BE2C (cell line): ENCODE measurements at regions not wholly inside any gene's neighbourhood (a gene's known extent, or its start where the extent isn't known, plus 50 kb on each side); places are given as distances from the start of the nearest gene placed in this dataset.

ENCODE experiments used
- DNase-seq: peaks from one replicate; pipeline ENCODE4 v3.0.0-alpha.2; 2020
- H3K27me3 ChIP-seq: fragments of 250-450 bp; sonication (Bioruptor Pico); 2 replicates; pipeline ENCODE4 v1.5.1; 2020; ENCODE audit warnings: mild to moderate bottlenecking
- H3K36me3 ChIP-seq: fragments of 250-450 bp; sonication (Bioruptor Pico); 2 replicates; pipeline ENCODE4 v1.5.1; 2020; ENCODE audit warnings: mild to moderate bottlenecking
- H3K4me1 ChIP-seq: fragments of 250-450 bp; sonication (Bioruptor Pico); 2 replicates; pipeline ENCODE4 v1.5.1; 2020
- H3K4me3 ChIP-seq: 2 replicates; pipeline ENCODE4 v1.5.1; 2011; ENCODE audit warnings: low read depth, low read length
- H3K9me3 ChIP-seq: fragments of 250-450 bp; sonication (Bioruptor Pico); 2 replicates; pipeline ENCODE4 v1.5.1; 2020
- TF ChIP-seq, protein P1 (sequence below): IDR thresholded peaks from 2 replicates; pipeline ENCODE4 v1.5.1; 2012; ENCODE audit warnings: mild to moderate bottlenecking, low read depth, low read length

DNA sequence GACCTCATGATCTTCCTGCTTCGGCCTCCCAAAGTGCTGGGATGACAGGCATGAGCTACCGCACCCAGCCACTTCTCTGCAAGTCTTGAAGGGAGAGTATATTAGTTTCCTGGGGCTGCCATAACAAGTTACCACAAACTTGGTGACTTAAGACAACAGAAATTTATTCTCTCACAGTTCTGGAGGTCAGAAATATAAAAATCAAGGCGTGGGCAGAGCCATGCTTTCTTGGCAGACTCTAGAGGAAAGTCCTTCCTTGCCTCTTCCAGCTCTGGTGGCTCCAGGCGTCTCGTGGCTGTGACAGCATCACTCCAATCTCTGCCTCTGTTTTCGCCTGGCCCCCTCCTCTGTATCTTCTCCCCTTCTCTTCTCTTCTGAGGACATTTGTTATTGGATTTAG, 110.2 kb upstream of the NAV2 start:
- no peak for DNase-seq
- TF ChIP-seq, protein P1, sequence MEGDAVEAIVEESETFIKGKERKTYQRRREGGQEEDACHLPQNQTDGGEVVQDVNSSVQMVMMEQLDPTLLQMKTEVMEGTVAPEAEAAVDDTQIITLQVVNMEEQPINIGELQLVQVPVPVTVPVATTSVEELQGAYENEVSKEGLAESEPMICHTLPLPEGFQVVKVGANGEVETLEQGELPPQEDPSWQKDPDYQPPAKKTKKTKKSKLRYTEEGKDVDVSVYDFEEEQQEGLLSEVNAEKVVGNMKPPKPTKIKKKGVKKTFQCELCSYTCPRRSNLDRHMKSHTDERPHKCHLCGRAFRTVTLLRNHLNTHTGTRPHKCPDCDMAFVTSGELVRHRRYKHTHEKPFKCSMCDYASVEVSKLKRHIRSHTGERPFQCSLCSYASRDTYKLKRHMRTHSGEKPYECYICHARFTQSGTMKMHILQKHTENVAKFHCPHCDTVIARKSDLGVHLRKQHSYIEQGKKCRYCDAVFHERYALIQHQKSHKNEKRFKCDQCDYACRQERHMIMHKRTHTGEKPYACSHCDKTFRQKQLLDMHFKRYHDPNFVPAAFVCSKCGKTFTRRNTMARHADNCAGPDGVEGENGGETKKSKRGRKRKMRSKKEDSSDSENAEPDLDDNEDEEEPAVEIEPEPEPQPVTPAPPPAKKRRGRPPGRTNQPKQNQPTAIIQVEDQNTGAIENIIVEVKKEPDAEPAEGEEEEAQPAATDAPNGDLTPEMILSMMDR: no peak
- Histone ChIP-seq H3K9me3 (no peaks in the 10 kb centered on the region), H3K36me3 (no peaks in the 10 kb centered on the region), H3K4me1 (peaks cover 10% of the 10 kb centered on the region), H3K4me3 (no peak overlapping the region), H3K27me3 (no peaks in the 10 kb centered on the region)

DNA sequence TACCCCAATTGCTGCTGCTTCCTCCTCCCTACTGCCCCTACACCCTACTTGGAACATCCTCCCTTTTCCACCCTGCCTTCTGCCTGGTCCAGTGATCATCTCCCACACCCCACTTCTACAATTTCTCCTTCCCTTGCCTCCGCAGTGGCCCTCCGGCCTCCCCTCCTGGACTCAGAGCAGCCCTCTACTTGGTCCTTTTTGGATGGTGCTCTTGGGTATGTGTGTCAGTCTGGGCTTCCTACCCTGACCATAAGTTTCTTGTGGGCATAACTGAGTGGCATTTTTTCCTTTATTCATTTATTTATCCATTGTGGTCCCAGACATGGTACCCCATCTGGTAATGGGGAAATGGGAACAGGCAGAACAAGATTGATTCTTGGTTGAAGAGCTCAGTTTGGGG, 111.4 kb upstream of the NAV2 start:
- no peaks in the 10 kb centered on the region for H3K36me3 ChIP-seq
- no peaks in the 10 kb centered on the region for H3K9me3 ChIP-seq
- DNase-seq: no peak
- H3K4me1 ChIP-seq: peaks cover 12% of the 10 kb centered on the region
- TF ChIP-seq, protein P1: no peak
- H3K4me3 ChIP-seq: no peak overlapping the region
- H3K27me3 ChIP-seq: no peaks in the 10 kb centered on the region

GRCh38 chr11:19599681-19600080, 113.0 kb upstream of the NAV2 start:
- DNase-seq: no peak
- TF ChIP-seq, protein P1: no peak
- no peak overlapping the region for H3K4me3 ChIP-seq

GRCh38 chr11:19598876-19599486, 113.7 kb upstream of the NAV2 start:
- H3K27me3 ChIP-seq: no peaks in the 10 kb centered on the region
- H3K9me3 ChIP-seq: no peaks in the 10 kb centered on the region
- no peaks in the 10 kb centered on the region for H3K36me3 ChIP-seq
- TF ChIP-seq, protein P1: no peak
- no peak for DNase-seq
- H3K4me1 ChIP-seq: peaks cover 14% of the 10 kb centered on the region
- no peak overlapping the region for H3K4me3 ChIP-seq

More at GRCh38 chr11:19599681-19600080, 113.0 kb upstream of the NAV2 start:
- Histone ChIP-seq H3K27me3 (no peaks in the 10 kb centered on the region), H3K4me1 (peaks cover 14% of the 10 kb centered on the region), H3K36me3 (no peaks in the 10 kb centered on the region), H3K9me3 (no peaks in the 10 kb centered on the region)

DNA sequence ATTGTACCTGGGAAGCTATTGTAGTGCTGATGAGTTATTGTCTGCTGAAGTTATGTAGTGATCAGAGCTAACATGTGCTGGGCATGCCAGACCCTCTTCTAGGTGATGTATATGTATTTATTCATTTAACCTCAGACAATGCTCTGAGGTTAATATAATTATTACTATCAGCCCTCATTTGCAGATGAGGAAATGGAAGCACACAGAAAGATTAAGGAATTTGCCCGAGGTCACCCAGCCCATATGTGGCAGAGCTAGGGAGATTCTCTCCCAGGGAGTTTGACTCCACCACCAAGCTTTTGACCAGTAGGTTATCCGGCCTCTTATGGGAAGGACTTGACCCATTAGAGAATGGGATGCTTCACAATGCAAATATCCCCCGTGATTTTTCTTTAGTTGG, 114.2 kb upstream of the NAV2 start:
- no peak for DNase-seq
- Histone ChIP-seq H3K27me3 (no peaks in the 10 kb centered on the region), H3K36me3 (no peaks in the 10 kb centered on the region), H3K4me3 (no peak overlapping the region), H3K9me3 (no peaks in the 10 kb centered on the region), H3K4me1 (peaks cover 14% of the 10 kb centered on the region)
- TF ChIP-seq, protein P1: no peak

DNA sequence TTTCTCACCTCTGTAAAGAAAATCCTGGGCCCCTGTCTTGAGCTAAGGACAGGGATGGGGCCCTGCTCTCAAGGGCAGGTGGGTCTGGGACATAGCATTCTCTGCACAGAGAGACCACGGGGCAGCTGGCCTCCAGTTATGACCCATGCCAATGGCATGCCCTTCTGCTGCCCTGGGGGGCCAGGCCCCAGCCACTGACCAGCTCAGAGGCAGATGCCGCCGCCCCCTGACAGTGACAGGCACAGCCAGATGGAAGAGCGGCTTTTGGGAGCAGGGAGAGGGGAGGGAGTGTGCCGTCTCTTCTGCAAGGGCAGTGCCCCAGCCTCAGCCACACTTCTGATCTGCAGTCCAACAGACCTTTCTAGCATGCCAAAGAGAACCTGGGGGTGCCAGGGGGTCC, 114.8 kb upstream of the NAV2 start:
- Histone ChIP-seq H3K9me3 (no peaks in the 10 kb centered on the region), H3K4me1 (peaks cover 14% of the 10 kb centered on the region), H3K36me3 (no peaks in the 10 kb centered on the region), H3K4me3 (no peak overlapping the region), H3K27me3 (no peaks in the 10 kb centered on the region)
- DNase-seq: no peak
- TF ChIP-seq, protein P1: no peak
